Keratinocyte (primary cell): ENCODE measurements at regions not wholly inside any gene's neighbourhood (a gene's known extent, or its start where the extent isn't known, plus 50 kb on each side); places are given as distances from the start of the nearest gene placed in this dataset.

ENCODE experiments used
- EZH2 ChIP-seq: IDR thresholded peaks from one replicate; pipeline ENCODE4 v1.6.1; 2012; ENCODE audit warnings: inconsistent platforms, mild to moderate bottlenecking, low read length, moderate library complexity
- TF ChIP-seq, protein P1 (sequence below), 3 experiments: IDR thresholded peaks in 1 of 3; conservative IDR thresholded peaks in 1 of 3; optimal IDR thresholded peaks in 1 of 3; 2 replicates in 2 of 3; 3 replicates in 1 of 3; pipeline versions ENCODE3 to v1.5.1; 2011; ENCODE audit warnings: low read length in 3 of 3, mild to moderate bottlenecking in 3 of 3, moderate library complexity in 2 of 3, control low read depth in 1 of 3, inconsistent platforms in 1 of 3; ENCODE audit not compliant: insufficient read depth in 2 of 3; ENCODE audit errors: extremely low read depth in 1 of 3

DNA sequence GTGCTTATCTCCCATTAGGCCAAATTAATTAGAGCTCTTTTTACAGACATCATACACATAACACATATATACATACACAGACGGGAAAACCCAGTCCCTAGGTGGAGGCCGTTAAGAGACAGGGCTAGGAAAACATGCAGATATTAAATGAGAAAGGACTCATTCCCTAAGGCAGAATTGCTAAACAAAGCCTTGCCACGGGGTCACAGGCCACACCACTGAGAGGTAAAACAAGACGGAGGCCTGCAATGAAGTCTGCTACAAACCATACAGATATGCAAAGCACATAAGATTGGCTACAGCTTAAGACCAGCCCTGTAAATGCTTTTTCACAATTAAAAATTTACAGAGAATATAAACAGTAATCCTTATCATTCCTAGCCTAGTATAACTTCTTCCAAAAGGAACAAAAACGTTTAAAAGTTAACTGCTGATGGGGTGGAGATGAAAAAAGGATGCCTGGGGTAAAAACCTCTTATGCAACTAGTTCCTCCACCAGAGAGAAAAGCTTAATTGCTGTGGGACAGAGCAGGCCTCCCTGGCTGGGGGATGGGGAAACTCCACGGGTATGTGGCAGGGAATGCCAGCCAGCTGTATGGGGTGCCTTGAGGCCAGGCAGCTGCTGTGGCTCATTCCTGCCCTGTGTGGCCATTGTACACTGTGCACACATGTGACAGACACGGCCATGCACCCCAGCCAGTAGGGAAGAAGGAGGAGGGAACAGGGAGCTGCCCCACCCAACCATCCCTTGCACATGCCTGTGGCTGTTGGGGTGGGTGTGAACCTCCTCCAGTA, 481.4 kb upstream of the LMCD1 start:
- TF ChIP-seq, protein P1, sequence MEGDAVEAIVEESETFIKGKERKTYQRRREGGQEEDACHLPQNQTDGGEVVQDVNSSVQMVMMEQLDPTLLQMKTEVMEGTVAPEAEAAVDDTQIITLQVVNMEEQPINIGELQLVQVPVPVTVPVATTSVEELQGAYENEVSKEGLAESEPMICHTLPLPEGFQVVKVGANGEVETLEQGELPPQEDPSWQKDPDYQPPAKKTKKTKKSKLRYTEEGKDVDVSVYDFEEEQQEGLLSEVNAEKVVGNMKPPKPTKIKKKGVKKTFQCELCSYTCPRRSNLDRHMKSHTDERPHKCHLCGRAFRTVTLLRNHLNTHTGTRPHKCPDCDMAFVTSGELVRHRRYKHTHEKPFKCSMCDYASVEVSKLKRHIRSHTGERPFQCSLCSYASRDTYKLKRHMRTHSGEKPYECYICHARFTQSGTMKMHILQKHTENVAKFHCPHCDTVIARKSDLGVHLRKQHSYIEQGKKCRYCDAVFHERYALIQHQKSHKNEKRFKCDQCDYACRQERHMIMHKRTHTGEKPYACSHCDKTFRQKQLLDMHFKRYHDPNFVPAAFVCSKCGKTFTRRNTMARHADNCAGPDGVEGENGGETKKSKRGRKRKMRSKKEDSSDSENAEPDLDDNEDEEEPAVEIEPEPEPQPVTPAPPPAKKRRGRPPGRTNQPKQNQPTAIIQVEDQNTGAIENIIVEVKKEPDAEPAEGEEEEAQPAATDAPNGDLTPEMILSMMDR (optimal IDR thresholded peaks at IDR 0.05 in 1 of 3, IDR thresholded peaks at IDR 0.05 in 1 of 3, conservative IDR thresholded peaks at IDR 0.05 in 1 of 3; ENCODE audit: extremely low read depth in 1 of 3, insufficient read depth in 2 of 3, low read length in 3 of 3), result no peak
- TF ChIP-seq EZH2, result no peak
